GM19463 (cell line): ENCODE measurements at regions not wholly inside any gene's neighbourhood (a gene's known extent, or its start where the extent isn't known, plus 50 kb on each side); places are given as distances from the start of the nearest gene placed in this dataset.

Experiments
- ATAC-seq: cut with Tn5 transposase; IDR thresholded peaks from one replicate; pipeline ENCODE4 v1.9.1; 2021; ENCODE audit warnings: mild to moderate bottlenecking, moderate library complexity; ENCODE audit not compliant: unreplicated experiment

DNA sequence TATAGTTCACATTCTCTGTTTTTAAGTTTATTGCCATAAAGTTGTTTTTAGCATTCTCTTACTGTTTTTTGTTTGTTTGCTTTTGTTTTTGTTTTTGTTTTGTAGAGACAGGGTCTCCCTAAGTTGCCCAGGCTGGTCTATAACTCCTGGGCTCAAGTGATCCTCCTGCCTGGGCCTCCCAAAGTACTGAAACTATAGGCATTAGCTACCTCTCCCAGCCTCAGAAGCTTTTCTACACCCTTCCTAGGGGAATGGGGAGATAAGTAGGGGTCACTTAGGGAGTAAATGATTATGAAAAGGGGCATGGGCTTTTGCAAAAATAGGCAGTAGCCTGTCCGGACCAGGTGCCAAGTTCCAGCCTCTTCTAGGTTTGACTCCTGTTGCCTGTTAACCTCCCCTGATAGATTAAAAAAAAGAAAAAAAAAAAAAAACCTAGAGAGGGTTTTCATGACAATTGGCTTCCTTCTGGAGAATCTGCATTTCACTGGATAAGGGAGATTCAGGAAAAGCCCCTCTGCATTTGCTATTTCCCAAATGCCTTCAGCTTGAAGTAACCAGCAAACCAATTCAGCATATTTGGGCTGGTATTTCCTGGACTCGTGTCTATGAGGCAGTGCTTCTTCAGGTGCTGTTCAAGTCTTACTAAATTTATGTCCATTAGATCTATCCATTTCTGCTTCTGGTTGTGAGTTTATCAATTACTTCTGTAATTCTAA is 216.8 kb downstream of the TM9SF2 start:
- no peak for ATAC-seq

DNA sequence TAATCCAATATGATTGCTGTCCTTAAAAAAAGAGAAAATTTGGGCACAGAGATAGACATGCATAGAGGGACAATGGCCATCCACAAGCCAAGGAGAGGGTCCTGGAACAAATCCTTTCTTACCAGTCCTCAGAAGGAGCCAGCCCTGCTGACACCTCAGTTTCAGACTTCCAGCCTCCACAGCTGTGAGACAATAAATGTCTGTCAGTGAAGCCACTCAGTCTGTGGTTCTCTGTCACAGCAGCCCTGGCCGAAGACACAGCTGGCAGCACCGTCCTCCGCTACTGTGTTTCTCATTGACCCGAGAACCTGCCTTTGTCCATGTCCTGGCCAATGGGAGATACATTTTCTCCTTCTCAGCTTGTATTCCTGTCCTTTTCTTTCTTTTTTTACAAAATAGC is 207.9 kb downstream of the TM9SF2 start:
- no peak for ATAC-seq

DNA sequence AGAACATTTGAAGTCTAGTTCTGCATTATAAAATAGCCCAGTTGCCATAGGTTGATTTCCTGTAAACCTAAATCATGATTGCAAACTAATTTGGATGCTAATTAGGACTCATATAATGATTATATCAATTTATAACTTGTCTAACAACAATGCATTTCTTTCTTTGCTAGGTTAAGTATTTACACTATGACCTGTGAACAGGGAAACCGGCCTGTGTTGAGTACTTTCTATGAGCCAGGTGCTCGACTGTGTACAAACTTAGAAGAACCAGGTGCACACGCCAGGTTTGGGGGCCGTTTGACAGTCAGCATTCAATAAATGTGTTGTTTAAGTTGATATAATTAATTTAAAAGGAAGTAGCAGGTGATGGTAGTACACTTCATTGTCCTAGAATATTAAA is 203.1 kb downstream of the TM9SF2 start:
- ATAC-seq: no peak

DNA sequence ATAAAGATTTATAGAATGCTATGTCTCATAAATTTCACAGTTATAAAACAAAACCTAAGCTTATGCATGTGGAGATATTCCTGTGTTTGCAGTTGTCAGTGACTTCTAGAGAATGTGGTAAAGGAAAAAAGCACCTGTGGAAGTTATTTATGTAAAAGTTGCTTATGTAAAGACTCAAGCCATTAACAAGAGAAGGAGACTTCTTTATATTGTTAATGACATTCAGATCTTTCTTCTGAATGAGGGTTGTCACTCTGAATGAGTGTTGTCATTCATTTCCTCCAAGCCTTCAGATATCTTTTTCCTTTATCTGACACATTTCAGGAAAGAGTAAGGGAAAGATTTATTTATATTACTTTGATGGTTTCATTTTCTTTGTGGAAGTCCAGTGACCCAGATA is 202.6 kb downstream of the TM9SF2 start:
- no peak for ATAC-seq

DNA sequence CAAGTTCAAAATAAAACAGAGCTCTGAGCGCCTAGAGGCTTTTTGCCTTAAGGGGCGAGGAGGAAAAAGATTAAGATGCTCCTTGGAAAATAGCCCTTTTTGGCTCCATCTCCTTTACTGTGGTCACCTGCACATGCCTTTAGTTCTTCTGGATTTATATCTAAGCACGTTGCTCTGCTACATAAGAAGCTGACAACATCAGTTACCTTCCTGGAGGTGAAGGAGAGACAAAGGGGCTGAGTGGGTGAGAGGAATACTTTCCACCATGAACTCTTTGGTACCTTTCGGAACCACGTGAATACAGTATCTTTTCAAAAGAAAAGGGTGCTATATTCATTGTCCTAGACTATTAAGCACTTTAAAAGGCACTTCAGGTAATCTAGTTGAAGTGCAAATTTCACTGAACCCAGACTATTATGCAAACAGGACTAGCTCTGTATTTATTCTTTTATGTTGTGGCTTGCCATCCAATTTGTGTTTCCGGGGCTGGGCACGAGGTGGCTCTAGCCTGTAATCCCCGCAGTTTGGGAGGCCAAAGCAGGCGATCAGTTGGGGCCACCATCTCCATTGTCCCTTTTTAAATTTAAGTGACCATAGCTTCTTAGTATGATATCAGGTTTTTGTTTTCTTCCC is 201.5 kb downstream of the TM9SF2 start:
- ATAC-seq: no peak

DNA sequence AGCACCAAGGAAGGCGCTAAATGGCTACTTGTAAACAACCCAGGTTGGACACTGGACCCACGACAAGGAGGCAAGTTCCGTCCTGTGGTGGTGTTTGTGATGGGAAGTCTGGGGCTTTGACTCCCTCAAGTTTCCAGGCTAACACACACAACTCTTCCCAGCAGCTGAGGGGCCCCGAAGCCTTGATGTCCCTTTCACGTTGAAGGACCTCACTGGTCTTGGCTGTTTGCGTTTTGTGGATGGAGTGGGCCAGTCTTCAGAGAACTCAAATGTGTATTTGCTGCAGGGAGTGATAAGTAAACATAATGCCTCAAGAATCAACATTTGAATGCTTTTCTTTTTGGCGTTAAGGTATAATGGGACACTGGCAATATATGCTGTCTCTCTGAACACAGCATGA is 199.2 kb downstream of the TM9SF2 start:
- ATAC-seq: no peak

DNA sequence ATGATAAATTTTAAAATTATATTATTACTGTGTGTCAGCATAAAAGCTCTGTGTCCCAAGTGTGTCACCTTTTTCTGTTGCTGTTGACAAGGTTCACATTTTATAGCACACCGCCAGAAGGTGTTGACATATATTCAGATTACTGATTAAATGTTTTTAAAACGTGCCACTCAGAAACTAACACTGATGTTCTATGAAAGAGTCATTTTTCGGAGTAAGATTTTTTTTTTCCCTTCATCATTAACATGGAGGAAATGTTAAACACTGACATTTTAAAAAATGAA is 197.5 kb downstream of the TM9SF2 start:
- no peak for ATAC-seq

DNA sequence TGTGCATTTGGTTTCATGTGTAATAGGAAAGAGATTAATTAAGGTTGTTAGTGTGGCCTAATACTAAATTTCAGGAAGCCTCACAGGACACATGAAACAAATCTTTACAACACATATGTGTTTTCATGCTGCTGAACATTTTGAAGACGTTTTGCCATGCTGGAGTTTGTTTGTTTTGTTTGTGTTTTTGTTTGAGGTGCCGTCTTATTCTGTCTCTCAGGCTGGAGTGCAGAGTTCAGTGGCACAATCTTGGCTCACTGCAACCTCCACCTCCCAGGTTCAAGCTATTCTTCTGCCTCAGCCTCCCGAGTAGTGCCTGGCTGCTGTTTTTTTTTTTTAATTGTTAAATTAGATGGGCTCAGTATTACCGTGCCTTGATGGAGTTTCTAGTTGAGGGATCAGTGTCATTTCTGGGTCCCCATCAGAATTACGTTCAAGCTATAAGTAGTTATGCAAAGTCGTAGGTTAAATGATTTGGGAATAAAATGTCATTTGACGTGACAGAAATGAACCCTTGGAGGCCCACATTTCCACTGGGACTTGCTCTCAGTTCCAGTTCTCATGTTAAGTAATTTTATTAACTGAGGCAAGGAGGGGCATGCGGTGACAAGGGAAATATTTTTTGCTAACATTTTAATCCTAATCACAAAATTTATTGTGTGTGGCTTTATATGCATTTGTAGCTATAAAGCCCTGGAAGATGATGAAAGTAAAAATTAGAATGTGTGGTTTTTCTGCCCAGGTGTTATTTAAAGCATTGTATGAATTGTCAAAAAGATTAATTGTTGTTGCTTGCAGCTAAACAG is 196.9 kb downstream of the TM9SF2 start:
- ATAC-seq: no peak

DNA sequence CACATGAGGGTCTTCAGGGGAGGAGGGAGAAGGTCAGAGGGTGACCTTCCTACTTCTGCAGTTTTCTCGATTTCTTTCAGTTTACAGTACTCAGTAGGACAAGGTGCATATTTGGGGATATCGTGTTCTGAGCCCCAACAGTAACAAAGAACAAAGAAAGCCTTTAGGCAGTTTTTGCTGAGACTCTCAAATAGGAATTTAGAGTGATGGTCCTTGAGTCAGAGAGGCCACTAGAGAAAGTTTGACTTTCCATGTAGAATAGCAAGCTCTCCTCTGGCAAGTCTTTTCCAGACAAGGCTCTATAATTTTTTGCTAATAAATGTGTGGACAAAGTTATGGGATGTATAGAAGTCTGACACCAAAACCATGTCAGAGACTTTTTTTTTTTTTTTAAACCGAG is 194.6 kb downstream of the TM9SF2 start:
- ATAC-seq: no peak

DNA sequence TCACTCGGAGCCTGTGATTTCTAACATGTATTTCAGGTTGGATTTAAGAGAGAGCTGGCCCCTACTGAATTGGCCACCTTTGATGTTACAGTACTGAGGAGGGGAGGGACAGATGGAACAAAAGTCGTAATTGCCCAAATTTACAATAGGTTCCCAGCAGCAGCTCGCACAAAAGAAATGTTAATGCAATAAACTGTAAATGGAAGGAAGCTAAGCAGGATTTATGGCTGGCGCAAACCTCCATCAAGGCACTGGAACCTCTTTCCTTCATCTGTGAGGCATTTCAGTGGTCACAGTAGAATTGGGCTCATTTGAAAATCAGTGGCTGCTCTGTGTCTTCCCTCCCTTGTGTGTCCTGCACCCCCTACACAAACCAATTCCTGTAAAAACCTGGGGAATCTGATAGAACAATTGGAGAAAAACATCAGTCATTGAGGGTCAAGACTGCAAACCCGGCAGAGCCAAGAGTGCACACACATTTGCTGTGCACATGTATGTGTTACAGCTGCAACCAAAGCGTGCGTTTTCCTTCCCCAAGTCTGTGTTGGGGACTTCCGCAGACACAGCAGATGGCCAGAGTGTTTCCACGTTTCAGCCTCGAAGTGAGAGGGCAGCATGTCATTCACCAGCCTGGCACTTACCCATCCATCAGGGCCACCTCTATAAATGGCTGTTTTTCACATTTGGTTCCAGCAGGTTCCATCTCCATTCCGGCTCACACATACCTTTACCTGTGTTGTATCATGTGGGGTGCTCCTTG is 192.8 kb downstream of the TM9SF2 start:
- ATAC-seq: no peak

DNA sequence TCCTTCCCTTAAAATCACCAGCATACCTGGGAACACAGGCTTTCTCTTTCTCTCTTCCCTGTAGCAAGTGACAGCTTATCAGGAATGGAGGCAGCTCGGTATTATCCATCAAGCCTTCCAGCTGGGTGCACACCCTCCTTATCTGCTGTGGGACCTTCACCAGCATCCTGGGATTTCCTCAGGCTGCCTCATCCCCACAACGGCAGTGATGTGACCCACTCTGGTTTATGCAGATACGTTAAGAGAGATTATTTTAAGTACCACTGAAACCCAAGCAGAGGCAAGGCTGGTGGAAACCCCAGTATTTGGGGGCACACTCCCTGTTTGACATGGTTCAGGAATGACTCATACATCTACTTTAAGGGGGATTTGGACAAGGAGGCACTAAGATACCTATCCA is 192.1 kb downstream of the TM9SF2 start:
- ATAC-seq: no peak

DNA sequence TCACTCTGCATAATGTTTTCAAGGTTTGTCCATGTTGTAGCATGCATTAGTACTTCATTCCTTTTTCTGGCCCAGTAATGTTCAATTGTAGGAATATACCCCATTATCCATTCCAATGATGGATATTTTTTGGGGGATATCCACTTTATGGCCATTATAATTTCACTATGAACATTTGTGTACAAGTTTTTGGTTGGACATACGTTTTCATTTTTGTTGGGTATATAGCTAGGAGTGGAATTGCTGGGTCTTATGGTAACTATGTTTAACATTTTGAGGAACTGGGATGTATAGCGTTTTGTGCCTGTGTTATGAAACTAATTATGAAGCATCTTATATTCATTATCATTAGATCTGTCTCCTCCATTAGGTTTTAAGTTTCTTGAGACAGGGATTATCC is 191.6 kb downstream of the TM9SF2 start:
- ATAC-seq: no peak

DNA sequence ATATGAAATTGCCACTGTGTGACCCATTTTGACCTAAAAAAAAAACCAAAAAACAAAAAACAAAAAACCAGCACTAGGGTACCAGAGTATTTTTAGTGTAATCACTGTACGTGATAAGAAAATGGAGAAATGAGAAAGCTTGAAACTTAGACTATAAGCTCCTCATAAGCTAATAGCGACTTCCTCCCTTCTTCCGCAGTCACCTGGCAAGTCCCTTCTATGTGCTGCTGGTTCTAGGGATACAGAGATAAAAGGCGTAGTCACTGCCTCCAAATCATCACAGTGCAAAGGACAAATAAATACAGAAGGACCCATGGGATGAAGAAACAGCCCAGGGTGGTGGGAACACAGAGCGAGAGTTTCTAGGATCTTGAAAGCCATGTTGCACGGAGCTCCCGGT is 190.3 kb downstream of the TM9SF2 start:
- ATAC-seq: no peak

DNA sequence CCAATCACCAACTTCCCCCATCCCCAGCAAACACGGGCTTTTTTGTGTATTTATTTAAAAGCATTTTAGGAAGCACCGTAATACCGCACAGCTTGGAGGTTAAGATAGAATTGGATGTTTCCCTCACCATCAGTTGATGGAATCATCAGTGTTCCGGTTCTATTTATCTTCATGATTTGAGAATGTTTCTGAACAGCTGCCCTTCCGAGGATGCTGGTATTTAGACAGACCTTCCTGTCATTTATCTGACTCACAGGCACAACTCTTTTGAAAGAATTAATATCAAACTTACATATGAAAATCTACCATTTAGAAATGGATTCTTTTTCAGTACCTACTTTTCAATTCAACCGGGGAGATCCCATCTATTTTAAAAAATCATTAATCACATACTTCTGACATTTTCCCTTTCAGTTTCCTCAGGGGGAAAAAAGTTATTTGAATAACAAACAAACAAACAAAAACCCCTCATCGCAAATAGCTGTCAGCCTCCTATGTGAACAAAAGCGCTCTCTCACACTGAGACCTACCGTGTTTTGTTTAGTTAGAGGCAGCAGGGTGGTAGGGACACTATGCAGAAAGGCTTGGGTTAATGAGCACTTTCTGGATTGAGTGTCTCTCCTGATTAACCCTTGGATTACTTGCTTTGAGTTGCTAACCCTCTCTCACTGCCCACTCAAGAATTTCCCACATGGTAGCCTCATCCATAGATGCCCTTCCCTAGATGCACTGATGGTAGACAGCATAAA is 189.3 kb downstream of the TM9SF2 start:
- ATAC-seq: no peak

DNA sequence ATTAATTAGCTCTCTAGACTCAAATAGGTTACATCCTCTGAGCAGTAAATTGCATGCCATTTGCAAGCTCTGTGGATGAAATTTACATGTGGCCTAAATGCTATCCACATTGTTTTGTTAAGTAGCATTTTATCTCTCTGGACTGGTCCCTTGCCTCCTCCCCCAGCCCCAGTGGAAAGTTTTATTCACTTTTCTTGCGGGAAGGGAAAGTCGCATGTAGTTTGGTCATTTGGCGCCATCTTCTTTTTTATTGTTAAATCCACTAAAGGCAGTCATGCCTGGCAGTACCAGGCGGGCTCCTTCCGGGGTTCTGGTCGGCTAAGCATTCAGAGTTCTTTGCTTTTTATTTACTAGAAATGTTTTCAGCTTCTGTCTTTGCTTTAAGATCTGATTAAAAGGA is 188.7 kb downstream of the TM9SF2 start:
- ATAC-seq: no peak

DNA sequence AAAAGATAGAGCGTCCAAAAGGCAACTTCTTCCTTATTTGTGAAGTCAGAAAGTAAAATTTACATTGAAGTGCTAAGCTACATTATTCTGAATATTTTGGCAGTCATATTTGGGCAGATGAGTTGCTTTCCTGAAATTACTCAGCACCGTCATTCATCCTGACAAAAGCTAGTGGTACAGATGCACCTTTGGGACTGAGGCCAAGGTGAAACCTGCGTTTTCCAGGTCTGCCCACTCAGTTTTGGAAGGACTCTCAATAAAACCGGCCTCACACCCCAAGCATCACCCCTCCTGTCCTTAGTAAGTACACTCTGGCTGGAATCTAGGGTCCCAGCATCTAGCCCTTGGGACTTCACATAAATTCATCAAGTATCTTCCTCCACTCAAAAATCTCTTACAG is 187.5 kb downstream of the TM9SF2 start:
- ATAC-seq: no peak

DNA sequence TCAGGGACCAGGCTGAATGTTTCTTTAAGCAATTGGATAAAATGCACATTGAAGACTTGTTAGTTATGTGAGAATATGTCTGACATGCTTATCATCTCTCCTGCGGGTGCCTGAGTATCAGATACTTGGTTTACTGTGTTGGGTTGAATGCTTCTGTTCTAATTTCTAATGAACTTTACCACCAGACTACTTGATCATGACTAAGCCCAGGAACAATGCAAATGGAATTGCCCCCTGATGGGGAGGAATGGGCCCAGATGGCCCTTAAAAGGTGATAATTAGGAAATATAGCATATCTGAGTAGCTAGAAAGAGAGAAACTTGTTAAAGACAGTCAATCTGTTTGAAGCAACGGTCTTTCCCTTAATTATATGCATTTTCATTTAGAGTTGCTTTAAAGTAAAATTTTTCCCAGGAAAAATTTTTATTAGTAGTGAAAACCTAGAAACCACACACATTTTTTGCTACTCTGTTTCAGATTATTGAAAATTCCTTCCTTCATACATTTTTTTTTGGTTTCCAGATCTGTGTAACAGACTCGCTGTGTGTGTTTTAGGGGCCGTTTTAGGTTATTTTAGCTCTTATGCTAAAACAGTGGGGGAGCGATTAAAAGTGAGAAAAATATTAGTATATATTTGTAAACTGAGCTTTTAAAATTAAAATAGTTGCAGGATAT is 186.6 kb downstream of the TM9SF2 start:
- ATAC-seq: no peak

DNA sequence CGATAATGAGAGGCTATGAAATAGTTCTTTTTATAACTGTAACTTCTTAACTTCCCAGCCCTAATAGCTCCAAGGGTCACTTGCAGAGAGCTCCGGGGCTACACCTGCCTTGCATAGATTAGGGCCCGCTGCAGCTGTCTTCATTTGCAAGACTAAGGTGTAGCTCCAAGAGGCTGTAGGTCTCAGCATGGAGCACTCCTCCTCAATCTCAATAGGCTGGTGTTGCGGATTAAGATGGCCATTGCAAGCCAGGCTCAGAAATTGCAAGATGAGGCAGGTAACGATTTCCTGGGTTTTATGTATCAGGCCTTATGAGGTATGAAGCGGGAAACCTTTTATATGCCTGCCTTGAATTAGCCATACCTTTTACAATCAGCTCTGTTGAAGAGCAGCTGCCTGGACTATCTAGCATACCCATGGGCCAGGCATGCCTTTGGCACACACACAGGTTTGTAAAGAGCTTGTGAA is 185.7 kb downstream of the TM9SF2 start:
- ATAC-seq: no peak

DNA sequence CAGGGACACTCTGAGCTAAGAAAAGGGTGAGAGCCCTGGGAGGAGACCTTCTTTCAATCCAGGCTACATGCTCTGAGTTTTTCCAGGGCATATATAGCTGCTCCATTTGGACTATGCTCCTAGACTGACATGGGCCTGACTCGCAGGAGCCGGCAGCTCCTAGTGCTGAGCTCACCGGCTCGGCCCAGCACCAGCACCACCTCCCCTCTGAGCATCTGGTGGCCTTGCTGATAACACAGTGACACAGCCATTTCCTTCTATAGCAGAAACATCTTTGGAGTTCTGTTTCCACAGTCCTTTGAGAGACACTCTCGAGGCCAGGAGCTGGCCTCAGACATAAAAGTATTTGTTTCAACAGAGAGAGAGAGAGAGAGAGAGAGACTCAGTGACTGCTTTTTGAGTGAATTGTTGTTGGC is 184.9 kb downstream of the TM9SF2 start:
- ATAC-seq: no peak

DNA sequence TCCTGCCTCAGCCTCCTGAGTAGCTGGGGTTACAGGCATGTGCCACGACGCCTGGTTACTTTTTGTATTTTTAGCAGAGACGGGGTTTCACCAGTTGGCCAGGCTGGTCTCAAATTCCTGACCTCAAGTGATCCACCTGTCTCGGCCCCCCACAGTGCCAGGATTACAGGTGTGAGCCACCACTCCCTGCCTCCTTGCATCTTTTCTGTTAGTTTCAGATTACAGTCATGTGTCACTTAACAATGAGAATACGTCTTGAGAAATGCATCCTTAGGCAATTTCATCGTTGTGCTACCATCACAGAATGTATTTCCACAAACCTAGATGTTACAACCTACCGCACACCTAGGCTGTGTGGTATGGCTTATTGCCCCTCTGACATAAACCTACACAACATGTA is 180.4 kb downstream of the TM9SF2 start:
- no peak for ATAC-seq
